WTC11 (cell line): ENCODE measurements at regions not wholly inside any gene's neighbourhood (a gene's known extent, or its start where the extent isn't known, plus 50 kb on each side); places are given as distances from the start of the nearest gene placed in this dataset.

ENCODE experiments used
- ATAC-seq: fragments of 200-7000 bp; cut with Tn5 transposase; 2 replicates; pipeline ENCODE4 v1.10.0; 2021; ENCODE audit warnings: mild to moderate bottlenecking, moderate library complexity
- CTCF ChIA-PET: fragments of 300-600 bp; sonication (Branson Sonifier 250); formaldehyde crosslinking; loops from one replicate; lab custom pipeline; 2021; ENCODE audit warnings: antibody characterized with exemption; lab: Charles Lee
- POLR2A ChIA-PET: fragments of 350-600 bp; sonication (Branson Sonifier 250); formaldehyde crosslinking; loops from one replicate; lab custom pipeline; 2021; ENCODE audit warnings: antibody characterized with exemption; lab: Charles Lee
- DNase-seq: peaks from one replicate; pipeline ENCODE4 v3.0.0; 2021; ENCODE audit warnings: low spot score
- H3K27ac Mint-ChIP-seq: 2 replicates; pipeline ENCODE4 v1.8.0; 2021; ENCODE audit warnings: mixed read lengths
- H3K27me3 Mint-ChIP-seq: 2 replicates; pipeline ENCODE4 v1.8.0; 2021; ENCODE audit warnings: low read depth, mild to moderate bottlenecking, moderate library complexity, mixed read lengths
- H3K36me3 Mint-ChIP-seq: 2 replicates; pipeline ENCODE4 v1.8.0; 2021; ENCODE audit warnings: mixed read lengths
- H3K4me1 Mint-ChIP-seq: 2 replicates; pipeline ENCODE4 v1.8.0; 2022; ENCODE audit warnings: mixed read lengths
- H3K4me3 Mint-ChIP-seq: 2 replicates; pipeline ENCODE4 v1.8.0; 2021; ENCODE audit warnings: mild to moderate bottlenecking, moderate library complexity, mixed read lengths
- H3K9me3 Mint-ChIP-seq: 2 replicates; pipeline ENCODE4 v1.8.0; 2021; ENCODE audit warnings: mixed read lengths
- ELF4 ChIP-seq: sonication (generic); formaldehyde crosslinking; IDR thresholded peaks from 2 replicates; pipeline ENCODE4 v1.8.1; 2022; ENCODE audit warnings: low read depth, mild to moderate bottlenecking, moderate library complexity, missing genetic modification reagents
- FOXK1 ChIP-seq: sonication (generic); formaldehyde crosslinking; IDR thresholded peaks from 2 replicates; pipeline ENCODE4 v1.8.0; 2022; ENCODE audit warnings: mild to moderate bottlenecking, moderate library complexity, missing genetic modification reagents
- FOXP1 ChIP-seq: sonication (generic); formaldehyde crosslinking; IDR thresholded peaks from 2 replicates; pipeline ENCODE4 v1.8.0; 2022; ENCODE audit warnings: missing genetic modification reagents, mild to moderate bottlenecking, moderate library complexity, borderline replicate concordance
- JAZF1 ChIP-seq: fragments of 250-450 bp; sonication (Bioruptor Pico); IDR thresholded peaks from 2 replicates; pipeline ENCODE4 v1.9.0; 2021; ENCODE audit warnings: moderate library complexity, mild to moderate bottlenecking, inconsistent platforms
- JUN ChIP-seq: sonication (generic); formaldehyde crosslinking; IDR thresholded peaks from 2 replicates; pipeline ENCODE4 v1.8.0; 2023; ENCODE audit warnings: mild to moderate bottlenecking, missing genetic modification reagents
- NFE2L1 ChIP-seq: sonication (generic); formaldehyde crosslinking; IDR thresholded peaks from 2 replicates; pipeline ENCODE4 v1.8.1; 2023; ENCODE audit warnings: missing genetic modification reagents
- NFYB ChIP-seq: sonication (generic); formaldehyde crosslinking; conservative IDR thresholded peaks from 2 replicates; pipeline ENCODE4 v1.8.0; 2022; ENCODE audit warnings: low read depth, missing genetic modification reagents
- NR1H2 ChIP-seq: sonication (generic); formaldehyde crosslinking; IDR thresholded peaks from 2 replicates; pipeline ENCODE4 v1.9.0; 2021; ENCODE audit warnings: mild to moderate bottlenecking, moderate library complexity, missing genetic modification reagents
- OVOL2 ChIP-seq: fragments of 250-450 bp; sonication (Bioruptor Pico); IDR thresholded peaks from 2 replicates; pipeline ENCODE4 v1.9.0; 2021; ENCODE audit warnings: mild to moderate bottlenecking, borderline replicate concordance
- PREB ChIP-seq: sonication (generic); formaldehyde crosslinking; IDR thresholded peaks from 2 replicates; pipeline ENCODE4 v1.8.1; 2022; ENCODE audit warnings: mild to moderate bottlenecking, missing genetic modification reagents, moderate library complexity, borderline replicate concordance
- SMAD4 ChIP-seq: sonication (generic); formaldehyde crosslinking; IDR thresholded peaks from 2 replicates; pipeline ENCODE4 v1.8.0; 2022; ENCODE audit warnings: mild to moderate bottlenecking, missing genetic modification reagents
- TCF7 ChIP-seq: sonication (generic); formaldehyde crosslinking; IDR thresholded peaks from 2 replicates; pipeline ENCODE4 v1.8.0; 2022; ENCODE audit warnings: mild to moderate bottlenecking, low read depth, missing genetic modification reagents, moderate library complexity
- TEAD4 ChIP-seq: sonication (generic); formaldehyde crosslinking; IDR thresholded peaks from 2 replicates; pipeline ENCODE4 v1.8.0; 2022; ENCODE audit warnings: mild to moderate bottlenecking, missing genetic modification reagents
- ZNF219 ChIP-seq: sonication (generic); formaldehyde crosslinking; IDR thresholded peaks from 2 replicates; pipeline ENCODE4 v1.8.0; 2023; ENCODE audit warnings: missing genetic modification reagents, mild to moderate bottlenecking, borderline replicate concordance
- ZNF281 ChIP-seq: sonication (generic); formaldehyde crosslinking; IDR thresholded peaks from 2 replicates; pipeline ENCODE4 v1.8.0; 2023; ENCODE audit warnings: mild to moderate bottlenecking, missing genetic modification reagents
- ZNF317 ChIP-seq: sonication (generic); formaldehyde crosslinking; IDR thresholded peaks from 2 replicates; pipeline ENCODE4 v1.8.1; 2023; ENCODE audit warnings: low read depth, mild to moderate bottlenecking, moderate library complexity, missing genetic modification reagents, borderline replicate concordance
- ZNF512 ChIP-seq: sonication (generic); formaldehyde crosslinking; IDR thresholded peaks from 2 replicates; pipeline ENCODE4 v1.8.1; 2022; ENCODE audit warnings: missing genetic modification reagents, borderline replicate concordance
- TF ChIP-seq, protein P1 (sequence below): sonication (generic); formaldehyde crosslinking; IDR thresholded peaks from 2 replicates; pipeline ENCODE4 v1.8.0; 2022; ENCODE audit warnings: missing genetic modification reagents
- TF ChIP-seq, protein P2 (sequence below): sonication (generic); formaldehyde crosslinking; IDR thresholded peaks from 2 replicates; pipeline ENCODE4 v1.8.0; 2022; ENCODE audit warnings: mild to moderate bottlenecking, missing genetic modification reagents
- TF ChIP-seq, protein P3 (sequence below): fragments of 200-600 bp; IDR thresholded peaks from 2 replicates; pipeline ENCODE4 v1.8.0; 2022; ENCODE audit warnings: antibody characterized with exemption

GRCh38 chr12:88932457-88932856 is 352.2 kb upstream of the KITLG start (continued):
- TF ChIP-seq ELF4 (CRISPR knock-in tag) (no peak), ZNF512 (CRISPR knock-in tag) (no peak), FOXP1 (no peak), NFE2L1 (CRISPR knock-in tag) (no peak), FOXK1 (no peak)
- TF ChIP-seq, protein P1, sequence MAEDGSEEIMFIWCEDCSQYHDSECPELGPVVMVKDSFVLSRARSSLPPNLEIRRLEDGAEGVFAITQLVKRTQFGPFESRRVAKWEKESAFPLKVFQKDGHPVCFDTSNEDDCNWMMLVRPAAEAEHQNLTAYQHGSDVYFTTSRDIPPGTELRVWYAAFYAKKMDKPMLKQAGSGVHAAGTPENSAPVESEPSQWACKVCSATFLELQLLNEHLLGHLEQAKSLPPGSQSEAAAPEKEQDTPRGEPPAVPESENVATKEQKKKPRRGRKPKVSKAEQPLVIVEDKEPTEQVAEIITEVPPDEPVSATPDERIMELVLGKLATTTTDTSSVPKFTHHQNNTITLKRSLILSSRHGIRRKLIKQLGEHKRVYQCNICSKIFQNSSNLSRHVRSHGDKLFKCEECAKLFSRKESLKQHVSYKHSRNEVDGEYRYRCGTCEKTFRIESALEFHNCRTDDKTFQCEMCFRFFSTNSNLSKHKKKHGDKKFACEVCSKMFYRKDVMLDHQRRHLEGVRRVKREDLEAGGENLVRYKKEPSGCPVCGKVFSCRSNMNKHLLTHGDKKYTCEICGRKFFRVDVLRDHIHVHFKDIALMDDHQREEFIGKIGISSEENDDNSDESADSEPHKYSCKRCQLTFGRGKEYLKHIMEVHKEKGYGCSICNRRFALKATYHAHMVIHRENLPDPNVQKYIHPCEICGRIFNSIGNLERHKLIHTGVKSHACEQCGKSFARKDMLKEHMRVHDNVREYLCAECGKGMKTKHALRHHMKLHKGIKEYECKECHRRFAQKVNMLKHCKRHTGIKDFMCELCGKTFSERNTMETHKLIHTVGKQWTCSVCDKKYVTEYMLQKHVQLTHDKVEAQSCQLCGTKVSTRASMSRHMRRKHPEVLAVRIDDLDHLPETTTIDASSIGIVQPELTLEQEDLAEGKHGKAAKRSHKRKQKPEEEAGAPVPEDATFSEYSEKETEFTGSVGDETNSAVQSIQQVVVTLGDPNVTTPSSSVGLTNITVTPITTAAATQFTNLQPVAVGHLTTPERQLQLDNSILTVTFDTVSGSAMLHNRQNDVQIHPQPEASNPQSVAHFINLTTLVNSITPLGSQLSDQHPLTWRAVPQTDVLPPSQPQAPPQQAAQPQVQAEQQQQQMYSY (CRISPR knock-in tag): no peak
- TF ChIP-seq, all 79 proteins: peak for 0

DNA sequence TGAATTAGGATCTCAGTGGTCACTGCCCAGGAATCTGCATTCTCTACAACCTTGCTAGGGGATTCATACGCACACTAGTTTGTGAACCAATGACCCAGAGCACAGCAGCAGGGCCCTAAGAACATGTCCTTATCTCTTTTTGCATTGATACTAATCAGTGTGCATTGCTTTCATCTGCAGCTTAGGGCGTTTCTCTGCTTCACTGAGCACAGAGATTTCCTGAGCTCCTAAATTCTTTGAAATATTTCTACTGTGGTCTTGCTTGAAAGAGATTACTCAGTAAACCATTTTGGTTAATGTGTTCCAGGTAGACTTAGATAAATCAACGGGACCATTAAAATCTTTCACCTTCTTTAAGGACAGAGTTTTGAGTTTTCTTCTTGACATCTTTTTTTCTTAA is 351.3 kb upstream of the KITLG start:
- CTCF ChIA-PET: no interaction called here
- no peaks in the 10 kb centered on the region for H3K27me3 Mint-ChIP-seq
- POLR2A ChIA-PET: no interaction called here
- no peaks in the 10 kb centered on the region for H3K9me3 Mint-ChIP-seq
- peaks cover 28% of the 10 kb centered on the region for H3K4me1 Mint-ChIP-seq
- TF ChIP-seq TEAD4 (CRISPR knock-in tag): no peak
- no peak for TF ChIP-seq SMAD4
- DNase-seq: no peak
- no peaks in the 10 kb centered on the region for H3K36me3 Mint-ChIP-seq
- ATAC-seq: no peak
- H3K4me3 Mint-ChIP-seq: no peak overlapping the region
- no peak overlapping the region for H3K27ac Mint-ChIP-seq

GRCh38 chr12:88925454-88925853 is 345.2 kb upstream of the KITLG start:
- Mint-ChIP-seq H3K27me3 (no peaks in the 10 kb centered on the region), H3K27ac (no peak overlapping the region), H3K9me3 (no peaks in the 10 kb centered on the region), H3K4me3 (no peak overlapping the region), H3K4me1 (peaks cover 17% of the 10 kb centered on the region), H3K36me3 (no peaks in the 10 kb centered on the region)
- ChIA-PET POLR2A (no interaction called here), CTCF (no interaction called here)
- ATAC-seq (no peak), DNase-seq (no peak)
- TF ChIP-seq ELF4 (CRISPR knock-in tag) (no peak), ZNF512 (CRISPR knock-in tag) (no peak), NR1H2 (CRISPR knock-in tag) (no peak), ZNF281 (no peak), ZNF219 (CRISPR knock-in tag) (no peak), ZNF317 (CRISPR knock-in tag) (no peak), FOXK1 (no peak), NFYB (CRISPR knock-in tag) (no peak), JAZF1 (no peak), OVOL2 (CRISPR knock-in tag) (no peak), PREB (CRISPR knock-in tag) (no peak), JUN (CRISPR knock-in tag) (no peak), TCF7 (CRISPR knock-in tag) (no peak)
- TF ChIP-seq, protein P2, sequence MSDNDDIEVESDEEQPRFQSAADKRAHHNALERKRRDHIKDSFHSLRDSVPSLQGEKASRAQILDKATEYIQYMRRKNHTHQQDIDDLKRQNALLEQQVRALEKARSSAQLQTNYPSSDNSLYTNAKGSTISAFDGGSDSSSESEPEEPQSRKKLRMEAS (CRISPR knock-in tag): no peak
- TF ChIP-seq, protein P3, sequence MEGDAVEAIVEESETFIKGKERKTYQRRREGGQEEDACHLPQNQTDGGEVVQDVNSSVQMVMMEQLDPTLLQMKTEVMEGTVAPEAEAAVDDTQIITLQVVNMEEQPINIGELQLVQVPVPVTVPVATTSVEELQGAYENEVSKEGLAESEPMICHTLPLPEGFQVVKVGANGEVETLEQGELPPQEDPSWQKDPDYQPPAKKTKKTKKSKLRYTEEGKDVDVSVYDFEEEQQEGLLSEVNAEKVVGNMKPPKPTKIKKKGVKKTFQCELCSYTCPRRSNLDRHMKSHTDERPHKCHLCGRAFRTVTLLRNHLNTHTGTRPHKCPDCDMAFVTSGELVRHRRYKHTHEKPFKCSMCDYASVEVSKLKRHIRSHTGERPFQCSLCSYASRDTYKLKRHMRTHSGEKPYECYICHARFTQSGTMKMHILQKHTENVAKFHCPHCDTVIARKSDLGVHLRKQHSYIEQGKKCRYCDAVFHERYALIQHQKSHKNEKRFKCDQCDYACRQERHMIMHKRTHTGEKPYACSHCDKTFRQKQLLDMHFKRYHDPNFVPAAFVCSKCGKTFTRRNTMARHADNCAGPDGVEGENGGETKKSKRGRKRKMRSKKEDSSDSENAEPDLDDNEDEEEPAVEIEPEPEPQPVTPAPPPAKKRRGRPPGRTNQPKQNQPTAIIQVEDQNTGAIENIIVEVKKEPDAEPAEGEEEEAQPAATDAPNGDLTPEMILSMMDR: no peak
